ENCODE measurements at regions not wholly inside any gene's neighbourhood (a gene's known extent, or its start where the extent isn't known, plus 50 kb on each side); places are given as distances from the start of the nearest gene placed in this dataset.

- DNase-seq = no peak
- Mint-ChIP-seq H3K27ac (ENCODE audit: unreplicated experiment) (no peak overlapping the region), H3K27me3 (ENCODE audit: unreplicated experiment) (no peaks in the 10 kb centered on the region), H3K36me3 (ENCODE audit: insufficient read depth, unreplicated experiment) (no peaks in the 10 kb centered on the region), H3K9me3 (ENCODE audit: low read depth, unreplicated experiment) (no peaks in the 10 kb centered on the region), H3K4me3 (ENCODE audit: low read depth, unreplicated experiment) (no peak overlapping the region), H3K4me1 (ENCODE audit: low read depth, unreplicated experiment) (no peaks in the 10 kb centered on the region)
- no peak for TF ChIP-seq CTCF (IDR thresholded peaks at IDR 0.05; ENCODE audit: unreplicated experiment)
- intact Hi-C loops (cut with micrococcal nuclease; ENCODE audit: unreplicated experiment) = no loop called here
- CTCF ChIA-PET = no interaction called here
- BruUV-seq (replicated peaks) = no TSS peak
These were observed 753.6 kb downstream of the TRIML1 start for GRCh38 chr4:188892837-188893236.

- H3K36me3 Mint-ChIP-seq (ENCODE audit: insufficient read depth, unreplicated experiment) = no peaks in the 10 kb centered on the region
- intact Hi-C loops (cut with micrococcal nuclease; ENCODE audit: unreplicated experiment) = no loop called here
- H3K27ac Mint-ChIP-seq (ENCODE audit: unreplicated experiment) = no peak overlapping the region
- CTCF ChIA-PET = no interaction called here
- no peaks in the 10 kb centered on the region for H3K27me3 Mint-ChIP-seq (ENCODE audit: unreplicated experiment)
- peaks cover 5% of the 10 kb centered on the region for H3K9me3 Mint-ChIP-seq (ENCODE audit: low read depth, unreplicated experiment)
- BruUV-seq (replicated peaks) = no TSS peak
- H3K4me1 Mint-ChIP-seq (ENCODE audit: low read depth, unreplicated experiment) = no peaks in the 10 kb centered on the region
- no peak overlapping the region for H3K4me3 Mint-ChIP-seq (ENCODE audit: low read depth, unreplicated experiment)
- DNase-seq = no peak
- no peak for TF ChIP-seq CTCF (IDR thresholded peaks at IDR 0.05; ENCODE audit: unreplicated experiment)
These were observed 764.7 kb downstream of the TRIML1 start for GRCh38 chr4:188903986-188904385.

- no peak for TF ChIP-seq CTCF (IDR thresholded peaks at IDR 0.05; ENCODE audit: unreplicated experiment)
- H3K27ac Mint-ChIP-seq (ENCODE audit: unreplicated experiment) = no peak overlapping the region
- no TSS peak for BruUV-seq (replicated peaks)
- H3K4me1 Mint-ChIP-seq (ENCODE audit: low read depth, unreplicated experiment) = no peaks in the 10 kb centered on the region
- DNase-seq = no peak
- CTCF ChIA-PET = no interaction called here
- intact Hi-C loops (cut with micrococcal nuclease; ENCODE audit: unreplicated experiment) = no loop called here
- H3K4me3 Mint-ChIP-seq (ENCODE audit: low read depth, unreplicated experiment) = no peak overlapping the region
- no peaks in the 10 kb centered on the region for H3K27me3 Mint-ChIP-seq (ENCODE audit: unreplicated experiment)
- peaks cover 5% of the 10 kb centered on the region for H3K9me3 Mint-ChIP-seq (ENCODE audit: low read depth, unreplicated experiment)
- H3K36me3 Mint-ChIP-seq (ENCODE audit: insufficient read depth, unreplicated experiment) = no peaks in the 10 kb centered on the region
These were observed 765.4 kb downstream of the TRIML1 start for GRCh38 chr4:188904617-188905016.

GRCh38 chr4:188905248-188905647 lies 766.0 kb downstream of the TRIML1 start:
- Mint-ChIP-seq H3K9me3 (ENCODE audit: low read depth, unreplicated experiment) (peaks cover 5% of the 10 kb centered on the region), H3K27ac (ENCODE audit: unreplicated experiment) (no peak overlapping the region), H3K4me3 (ENCODE audit: low read depth, unreplicated experiment) (no peak overlapping the region), H3K4me1 (ENCODE audit: low read depth, unreplicated experiment) (no peaks in the 10 kb centered on the region), H3K27me3 (ENCODE audit: unreplicated experiment) (no peaks in the 10 kb centered on the region), H3K36me3 (ENCODE audit: insufficient read depth, unreplicated experiment) (no peaks in the 10 kb centered on the region)
- TF ChIP-seq CTCF (IDR thresholded peaks at IDR 0.05; ENCODE audit: unreplicated experiment) = no peak
- no TSS peak for BruUV-seq (replicated peaks)
- no peak for DNase-seq
- intact Hi-C loops (cut with micrococcal nuclease; ENCODE audit: unreplicated experiment) = no loop called here
- CTCF ChIA-PET = no interaction called here

- BruUV-seq (replicated peaks) = no TSS peak
- intact Hi-C loops (cut with micrococcal nuclease; ENCODE audit: unreplicated experiment) = no loop called here
- no peak overlapping the region for H3K27ac Mint-ChIP-seq (ENCODE audit: unreplicated experiment)
- no peaks in the 10 kb centered on the region for H3K9me3 Mint-ChIP-seq (ENCODE audit: low read depth, unreplicated experiment)
- no peak for DNase-seq
- TF ChIP-seq CTCF (IDR thresholded peaks at IDR 0.05; ENCODE audit: unreplicated experiment) = no peak
- no peaks in the 10 kb centered on the region for H3K4me1 Mint-ChIP-seq (ENCODE audit: low read depth, unreplicated experiment)
- no peak overlapping the region for H3K4me3 Mint-ChIP-seq (ENCODE audit: low read depth, unreplicated experiment)
- no peaks in the 10 kb centered on the region for H3K36me3 Mint-ChIP-seq (ENCODE audit: insufficient read depth, unreplicated experiment)
- CTCF ChIA-PET = no interaction called here
- no peaks in the 10 kb centered on the region for H3K27me3 Mint-ChIP-seq (ENCODE audit: unreplicated experiment)
These were observed 772.0 kb downstream of the TRIML1 start for GRCh38 chr4:188911199-188911598.
